ENCODE measurements at regions not wholly inside any gene's neighbourhood (a gene's known extent, or its start where the extent isn't known, plus 50 kb on each side); places are given as distances from the start of the nearest gene placed in this dataset.
"Not testable (repeated sequence)": the region's sequence is repeated elsewhere in the genome, so short reads cannot be mapped to it uniquely, and the experiment has no call there.

GRCh38 chr14:106528717-106529116 lies 1002.3 kb downstream of the TMEM121 start:
- DNase-seq (ENCODE audit: low spot score), result no peak

- DNase-seq (ENCODE audit: low spot score), result no peak
Measured at GRCh38 chr14:106530031-106530422, 1003.6 kb downstream of the TMEM121 start.

- no peak for DNase-seq (ENCODE audit: low spot score)
Measured at GRCh38 chr14:106530423-106531107, 1004.2 kb downstream of the TMEM121 start.

DNA sequence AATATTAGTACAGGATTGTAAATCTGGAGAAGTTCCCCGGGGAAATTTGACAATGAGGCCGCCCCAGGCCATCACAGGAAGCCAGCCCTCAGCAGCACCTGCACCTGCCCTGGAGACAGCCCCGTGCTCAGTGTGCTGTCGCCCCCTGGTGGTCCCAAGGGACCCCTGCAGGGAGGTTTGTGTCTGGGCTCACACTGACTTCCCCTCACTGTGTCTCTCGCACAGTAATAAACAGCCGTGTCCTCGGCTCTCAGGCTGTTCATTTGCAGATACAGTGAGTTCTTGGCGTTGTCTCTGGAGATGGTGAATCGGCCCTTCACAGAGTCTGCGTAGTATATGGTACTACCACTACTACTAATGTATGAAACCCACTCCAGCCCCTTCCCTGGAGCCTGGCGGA lies 1011.2 kb downstream of the TMEM121 start:
- DNase-seq (ENCODE audit: low spot score), result not testable (repeated sequence)

- DNase-seq (ENCODE audit: low spot score), result no peak
Measured at GRCh38 chr14:106538201-106538600, 1011.8 kb downstream of the TMEM121 start.

- no peak for DNase-seq (ENCODE audit: low spot score)
Measured at GRCh38 chr14:106547735-106548434, 1021.5 kb downstream of the TMEM121 start.

DNA sequence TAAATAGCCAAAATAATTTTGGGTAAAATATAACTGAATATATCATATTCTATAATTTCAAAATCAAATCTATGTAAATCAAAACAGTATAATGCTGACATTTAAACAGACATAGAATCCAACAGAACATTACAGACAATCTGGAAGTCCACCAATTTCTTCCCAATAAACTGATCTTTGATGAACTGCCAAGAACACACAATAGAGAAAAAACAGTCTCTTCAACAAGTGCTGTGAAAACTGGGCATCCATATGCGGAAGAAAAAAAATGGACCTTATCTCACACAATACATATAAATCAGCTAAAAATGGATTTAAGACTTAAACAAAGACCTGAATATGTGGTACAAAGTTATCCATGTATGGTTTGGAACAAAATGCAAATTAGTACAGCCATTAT lies 1022.7 kb downstream of the TMEM121 start:
- DNase-seq (ENCODE audit: low spot score), result no peak

- DNase-seq (ENCODE audit: low spot score), result no peak
Measured at GRCh38 chr14:106551265-106551664, 1024.9 kb downstream of the TMEM121 start.

- not testable (repeated sequence) for DNase-seq (ENCODE audit: low spot score)
Measured at GRCh38 chr14:106556211-106556610, 1029.8 kb downstream of the TMEM121 start.

DNA sequence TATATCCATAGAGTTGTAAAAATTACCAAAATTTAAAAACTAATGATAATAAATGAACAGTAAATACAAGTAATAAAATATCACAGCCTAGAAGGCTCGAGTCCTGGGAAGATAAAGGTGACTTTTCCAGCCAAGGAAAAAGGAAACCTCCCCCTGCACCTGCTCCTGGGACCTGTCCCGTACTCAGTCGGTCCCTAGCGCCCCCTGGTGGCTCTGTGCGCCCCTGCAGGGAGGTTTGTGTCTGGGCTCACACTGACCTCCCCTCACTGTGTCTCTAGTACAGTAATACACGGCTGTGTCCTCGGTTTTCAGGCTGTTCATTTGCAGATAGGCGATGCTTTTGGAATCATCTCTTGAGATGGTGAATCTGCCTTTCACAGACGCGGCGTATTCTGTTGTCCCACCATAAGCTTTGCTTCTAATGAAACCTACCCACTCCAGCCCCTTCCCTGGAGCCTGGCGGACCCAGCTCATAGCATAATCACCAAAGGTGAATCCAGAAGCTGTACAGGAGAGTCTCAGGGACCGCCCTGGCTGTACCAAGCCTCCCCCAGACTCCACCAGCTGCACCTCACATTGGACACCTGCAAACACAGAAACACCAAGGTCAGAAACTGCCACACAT lies 1030.4 kb downstream of the TMEM121 start:
- DNase-seq (ENCODE audit: low spot score), result peak; percentile 43

DNA sequence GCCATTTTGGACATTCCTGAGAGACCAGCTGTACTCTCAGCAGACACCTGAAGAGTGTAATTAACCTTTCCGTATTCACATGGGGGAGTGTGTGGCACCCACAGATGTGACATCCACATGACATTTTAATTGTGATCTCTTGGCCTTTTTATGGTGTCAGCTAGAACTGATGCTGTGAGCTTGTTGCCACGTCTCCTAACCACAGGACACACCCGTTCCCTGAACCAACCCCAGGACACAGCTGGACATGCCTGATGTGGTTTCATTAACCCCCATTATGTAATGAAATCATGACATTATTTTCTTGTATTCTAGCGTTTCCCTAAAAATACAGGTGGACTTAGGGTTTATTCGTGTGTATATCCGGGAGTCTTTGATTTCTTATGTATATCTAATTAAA lies 1036.1 kb downstream of the TMEM121 start:
- DNase-seq (ENCODE audit: low spot score), result no peak

GRCh38 chr14:106564058-106564643 lies 1037.8 kb downstream of the TMEM121 start:
- peak; percentile 46 for DNase-seq (ENCODE audit: low spot score)

DNA sequence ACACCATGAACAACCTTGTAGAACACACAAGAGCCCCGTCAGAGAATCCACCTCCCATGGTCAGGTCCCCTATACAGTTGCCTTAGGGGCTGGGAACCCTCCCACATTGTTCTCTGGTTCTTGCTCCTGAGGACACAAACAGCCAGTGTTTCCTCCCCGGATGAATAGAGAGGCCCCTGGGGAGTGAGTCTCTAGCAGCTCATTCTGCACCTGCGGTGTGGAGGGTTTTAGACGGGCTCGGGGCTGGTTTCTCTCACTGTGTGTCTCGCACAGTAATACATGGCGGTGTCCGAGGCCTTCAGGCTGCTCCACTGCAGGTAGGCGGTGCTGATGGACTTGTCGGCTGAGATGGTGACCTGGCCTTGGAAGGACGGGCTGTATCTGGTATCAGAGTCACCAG lies 1052.1 kb downstream of the TMEM121 start:
- DNase-seq (ENCODE audit: low spot score), result no peak

DNA sequence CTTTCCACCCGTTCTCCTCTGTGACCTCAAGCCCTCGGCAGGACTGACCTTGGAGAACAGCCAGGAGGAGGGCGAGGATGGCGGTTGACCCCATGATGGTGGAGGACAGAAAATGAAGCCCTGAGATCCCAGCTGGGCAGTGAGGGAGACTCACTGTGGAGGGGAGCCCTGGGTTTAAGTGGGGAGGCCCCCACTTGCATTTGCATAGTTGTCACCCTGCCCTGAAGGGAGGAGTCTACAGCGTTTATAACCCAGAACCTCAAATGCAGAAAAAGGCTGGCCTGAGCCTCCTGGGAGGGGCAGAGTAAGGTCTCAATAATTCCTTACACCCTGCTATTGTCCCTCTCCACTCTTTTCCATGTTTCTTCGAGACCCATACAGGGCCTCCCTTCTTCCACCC lies 1052.7 kb downstream of the TMEM121 start:
- no peak for DNase-seq (ENCODE audit: low spot score)

DNA sequence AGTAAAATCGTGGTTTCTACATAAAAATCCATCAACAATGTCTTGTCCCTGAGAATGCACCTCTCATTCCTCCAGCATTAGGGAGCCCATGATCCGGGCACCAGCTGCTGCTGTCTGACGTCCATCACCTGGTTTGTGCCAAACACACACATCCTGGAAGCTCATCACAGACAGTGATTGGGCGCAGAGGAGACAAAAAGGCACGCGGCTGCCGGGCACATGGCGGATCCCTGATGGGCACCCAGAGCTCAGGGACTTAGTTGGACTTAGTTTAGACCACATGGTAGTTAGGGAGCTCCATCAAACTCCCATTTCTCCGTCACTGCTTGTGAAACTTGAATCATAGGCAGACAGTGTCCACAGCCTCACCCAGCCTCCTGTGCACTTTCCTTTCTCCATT lies 1059.3 kb downstream of the TMEM121 start:
- DNase-seq (ENCODE audit: low spot score), result no peak

- no peak for DNase-seq (ENCODE audit: low spot score)
Measured at GRCh38 chr14:106586098-106586704, 1059.8 kb downstream of the TMEM121 start.

DNA sequence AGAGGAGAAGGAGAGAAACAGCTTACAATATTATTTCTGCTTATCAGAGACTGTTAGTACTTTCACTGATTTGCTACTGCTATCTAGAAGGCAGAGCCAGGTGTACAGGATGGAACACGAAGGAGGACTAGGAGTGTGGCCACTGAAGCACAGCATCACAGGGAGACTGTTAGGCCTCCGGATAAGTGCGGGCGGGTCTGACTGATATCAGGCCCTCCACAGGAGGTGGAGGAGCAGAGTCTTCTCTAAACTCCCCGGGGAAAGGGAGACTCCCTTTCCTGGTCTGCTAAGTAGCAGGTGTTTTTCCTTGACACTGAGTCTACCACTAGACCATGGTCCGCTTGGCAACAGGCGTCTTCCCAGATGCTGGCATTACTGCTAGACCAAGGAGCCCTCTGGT lies 1065.2 kb downstream of the TMEM121 start:
- not testable (repeated sequence) for DNase-seq (ENCODE audit: low spot score)

GRCh38 chr14:106592115-106592852 lies 1065.9 kb downstream of the TMEM121 start:
- not testable (repeated sequence) for DNase-seq (ENCODE audit: low spot score)

DNA sequence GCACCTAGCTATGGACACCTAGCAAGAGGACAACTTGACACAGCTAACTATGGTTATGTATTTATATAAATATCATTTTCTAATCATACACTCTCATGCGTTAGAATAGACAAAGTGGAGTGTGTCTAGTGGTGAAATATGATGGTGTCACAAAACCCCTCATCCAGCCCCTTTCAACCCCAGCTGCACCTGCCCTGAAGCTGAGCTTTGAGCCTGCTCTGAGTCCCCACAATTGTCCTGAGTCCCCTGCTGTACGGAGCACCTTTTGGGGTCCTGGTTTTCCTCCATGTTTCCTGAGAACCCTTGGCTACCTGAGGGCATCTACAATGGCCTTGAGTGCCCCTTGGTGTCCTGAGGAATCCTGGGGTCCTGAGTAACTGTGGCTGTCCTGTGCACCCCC lies 1072.8 kb downstream of the TMEM121 start:
- DNase-seq (ENCODE audit: low spot score), result no peak

GRCh38 chr14:106605548-106606448 lies 1079.4 kb downstream of the TMEM121 start:
- DNase-seq (ENCODE audit: low spot score), result peak; percentile 40

DNA sequence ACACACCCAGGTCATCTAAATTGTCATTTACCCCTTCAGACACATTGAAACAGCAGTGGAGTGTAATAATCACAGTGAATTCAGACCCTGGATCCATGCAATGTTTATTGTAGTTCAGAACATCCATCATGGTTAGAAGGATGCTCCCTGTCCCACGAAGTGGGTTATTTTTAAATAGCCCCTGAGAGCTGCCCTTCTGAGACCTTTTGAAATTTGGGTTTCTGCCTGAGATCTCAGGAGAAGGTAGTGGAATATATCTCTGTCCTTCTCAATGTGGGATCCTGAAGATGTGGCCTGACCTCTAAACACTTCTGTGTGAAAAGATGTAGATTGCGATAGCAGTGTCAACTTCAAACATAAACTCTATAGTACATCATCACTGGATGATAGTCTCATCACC lies 1080.6 kb downstream of the TMEM121 start:
- DNase-seq (ENCODE audit: low spot score), result no peak
